Natural killer cell treated with Interleukin-12 subunit alpha and Interleukin-12 subunit beta and Interleukin-15 and Interleukin-18, amount 100 ng/mL, for 72 hours (primary cell): ENCODE measurements at regions not wholly inside any gene's neighbourhood (a gene's known extent, or its start where the extent isn't known, plus 50 kb on each side); places are given as distances from the start of the nearest gene placed in this dataset.

Experiments
- ATAC-seq, 2 donors: fragments of 150-1000 bp; cut with Tn5 transposase in 1 of 2; sonication (Bioruptor Pico), chemical (Tn5 transposase) in 1 of 2; 2 replicates each; pipeline ENCODE4 v1.10.0; 2021
- DNase-seq: peaks from one replicate; pipeline ENCODE4 v3.0.0; 2022; ENCODE audit warnings: low spot score
- H3K27ac Mint-ChIP-seq, 2 donors: 1 replicate in 1 of 2; 2 replicates in 1 of 2; pipeline ENCODE4 v1.8.0; 2022; ENCODE audit warnings: mixed read lengths in 2 of 2, mild to moderate bottlenecking in 1 of 2, moderate library complexity in 1 of 2
- H3K27me3 Mint-ChIP-seq, 2 donors: 1 replicate in 1 of 2; 2 replicates in 1 of 2; pipeline ENCODE4 v1.8.0; 2022; ENCODE audit warnings: mixed read lengths in 2 of 2
- H3K36me3 Mint-ChIP-seq: one replicate; pipeline ENCODE4 v1.8.0; 2022; ENCODE audit warnings: mixed read lengths
- H3K4me1 Mint-ChIP-seq, 2 donors: 1 replicate in 1 of 2; 2 replicates in 1 of 2; pipeline ENCODE4 v1.8.0; 2022; ENCODE audit warnings: low read depth in 2 of 2, mixed read lengths in 2 of 2, mild to moderate bottlenecking in 1 of 2
- H3K4me3 Mint-ChIP-seq: one replicate; pipeline ENCODE4 v1.8.0; 2022; ENCODE audit warnings: mixed read lengths
- H3K9me3 Mint-ChIP-seq: 2 replicates; pipeline ENCODE4 v1.8.0; 2022; ENCODE audit warnings: mixed read lengths

- no peaks in the 10 kb centered on the region for H3K4me1 Mint-ChIP-seq
- H3K9me3 Mint-ChIP-seq = no peaks in the 10 kb centered on the region
- no peak overlapping the region for H3K27ac Mint-ChIP-seq
- ATAC-seq (no peak), DNase-seq (no peak)
- H3K36me3 Mint-ChIP-seq = no peaks in the 10 kb centered on the region
- no peak overlapping the region for H3K4me3 Mint-ChIP-seq
- peaks cover 25 to 45% of the 10 kb centered on the region in 2 donors for H3K27me3 Mint-ChIP-seq
Observed at GRCh38 chr20:58028123-58028522, 200.3 kb downstream of the ANKRD60 start.

GRCh38 chr20:58026361-58026760, 202.1 kb downstream of the ANKRD60 start:
- peaks cover 22 to 40% of the 10 kb centered on the region in 2 donors for H3K27me3 Mint-ChIP-seq
- H3K36me3 Mint-ChIP-seq = no peaks in the 10 kb centered on the region
- no peaks in the 10 kb centered on the region for H3K4me1 Mint-ChIP-seq
- no peak overlapping the region for H3K27ac Mint-ChIP-seq
- no peak overlapping the region for H3K4me3 Mint-ChIP-seq
- DNase-seq = no peak
- H3K9me3 Mint-ChIP-seq = no peaks in the 10 kb centered on the region
- no peak for ATAC-seq

GRCh38 chr20:58025233-58025632, 203.2 kb downstream of the ANKRD60 start:
- no peaks in the 10 kb centered on the region for H3K4me1 Mint-ChIP-seq
- H3K27me3 Mint-ChIP-seq = peaks cover 22 to 39% of the 10 kb centered on the region in 2 donors
- no peaks in the 10 kb centered on the region for H3K9me3 Mint-ChIP-seq
- H3K36me3 Mint-ChIP-seq = no peaks in the 10 kb centered on the region
- no peak overlapping the region for H3K27ac Mint-ChIP-seq
- DNase-seq (no peak), ATAC-seq (no peak)
- H3K4me3 Mint-ChIP-seq = no peak overlapping the region

- no peak for DNase-seq
- no peak overlapping the region for H3K4me3 Mint-ChIP-seq
- no peaks in the 10 kb centered on the region for H3K4me1 Mint-ChIP-seq
- peak in 1 of 2 donors; percentile 28 for ATAC-seq
- no peaks in the 10 kb centered on the region for H3K9me3 Mint-ChIP-seq
- H3K27ac Mint-ChIP-seq = no peak overlapping the region
- H3K36me3 Mint-ChIP-seq = no peaks in the 10 kb centered on the region
- peaks cover 17 to 32% of the 10 kb centered on the region in 2 donors for H3K27me3 Mint-ChIP-seq
Observed at GRCh38 chr20:58024241-58024721, 204.2 kb downstream of the ANKRD60 start.

GRCh38 chr20:58023781-58024180, 204.7 kb downstream of the ANKRD60 start:
- peaks cover 17 to 30% of the 10 kb centered on the region in 2 donors for H3K27me3 Mint-ChIP-seq
- no peaks in the 10 kb centered on the region for H3K36me3 Mint-ChIP-seq
- no peak overlapping the region for H3K4me3 Mint-ChIP-seq
- no peaks in the 10 kb centered on the region for H3K9me3 Mint-ChIP-seq
- ATAC-seq (no peak), DNase-seq (no peak)
- H3K4me1 Mint-ChIP-seq = no peaks in the 10 kb centered on the region
- H3K27ac Mint-ChIP-seq = no peak overlapping the region

GRCh38 chr20:58023346-58023745, 205.1 kb downstream of the ANKRD60 start:
- H3K4me1 Mint-ChIP-seq = no peaks in the 10 kb centered on the region
- no peak for DNase-seq
- H3K36me3 Mint-ChIP-seq = no peaks in the 10 kb centered on the region
- no peak overlapping the region for H3K27ac Mint-ChIP-seq
- H3K9me3 Mint-ChIP-seq = no peaks in the 10 kb centered on the region
- H3K27me3 Mint-ChIP-seq = peaks cover 13 to 26% of the 10 kb centered on the region in 2 donors
- ATAC-seq = no peak
- no peak overlapping the region for H3K4me3 Mint-ChIP-seq

- peaks cover 13 to 20% of the 10 kb centered on the region in 2 donors for H3K27me3 Mint-ChIP-seq
- H3K4me3 Mint-ChIP-seq = no peak overlapping the region
- no peaks in the 10 kb centered on the region for H3K4me1 Mint-ChIP-seq
- H3K36me3 Mint-ChIP-seq = no peaks in the 10 kb centered on the region
- no peaks in the 10 kb centered on the region for H3K9me3 Mint-ChIP-seq
- no peak overlapping the region for H3K27ac Mint-ChIP-seq
- DNase-seq (no peak), ATAC-seq (no peak)
Observed at GRCh38 chr20:58022711-58023110, 205.7 kb downstream of the ANKRD60 start.

- peaks cover 9 to 13% of the 10 kb centered on the region in 2 donors for H3K27me3 Mint-ChIP-seq
- ATAC-seq (no peak), DNase-seq (no peak)
- H3K36me3 Mint-ChIP-seq = no peaks in the 10 kb centered on the region
- H3K9me3 Mint-ChIP-seq = no peaks in the 10 kb centered on the region
- H3K4me3 Mint-ChIP-seq = no peak overlapping the region
- no peak overlapping the region for H3K27ac Mint-ChIP-seq
- H3K4me1 Mint-ChIP-seq = no peaks in the 10 kb centered on the region
Observed at GRCh38 chr20:58021481-58021880, 207.0 kb downstream of the ANKRD60 start.

- Mint-ChIP-seq H3K4me1 (no peaks in the 10 kb centered on the region), H3K27me3 (peaks cover 9 to 14% of the 10 kb centered on the region in 2 donors), H3K4me3 (no peak overlapping the region), H3K27ac (no peak overlapping the region), H3K9me3 (no peaks in the 10 kb centered on the region), H3K36me3 (no peaks in the 10 kb centered on the region)
- ATAC-seq = no peak
- DNase-seq = no peak
Observed at GRCh38 chr20:58020656-58021454, 207.6 kb downstream of the ANKRD60 start.

GRCh38 chr20:58019850-58020625, 208.4 kb downstream of the ANKRD60 start:
- Mint-ChIP-seq H3K27me3 (peaks cover 12 to 17% of the 10 kb centered on the region in 2 donors), H3K4me3 (no peak overlapping the region), H3K9me3 (no peaks in the 10 kb centered on the region), H3K4me1 (no peaks in the 10 kb centered on the region), H3K27ac (no peak overlapping the region), H3K36me3 (no peaks in the 10 kb centered on the region)
- DNase-seq (no peak), ATAC-seq (no peak)

GRCh38 chr20:58019027-58019849, 209.2 kb downstream of the ANKRD60 start:
- Mint-ChIP-seq H3K4me3 (no peak overlapping the region), H3K4me1 (no peaks in the 10 kb centered on the region), H3K27me3 (peaks cover 10 to 13% of the 10 kb centered on the region in 2 donors), H3K9me3 (no peaks in the 10 kb centered on the region), H3K36me3 (no peaks in the 10 kb centered on the region), H3K27ac (no peak overlapping the region)
- ATAC-seq = no peak
- DNase-seq = no peak

- ATAC-seq (no peak), DNase-seq (no peak)
- Mint-ChIP-seq H3K27me3 (peaks cover 12 to 13% of the 10 kb centered on the region in 2 donors), H3K9me3 (no peaks in the 10 kb centered on the region), H3K4me1 (no peaks in the 10 kb centered on the region), H3K36me3 (no peaks in the 10 kb centered on the region), H3K27ac (no peak overlapping the region), H3K4me3 (no peak overlapping the region)
Observed at GRCh38 chr20:58018590-58018989, 209.9 kb downstream of the ANKRD60 start.

GRCh38 chr20:58017970-58018530, 210.4 kb downstream of the ANKRD60 start:
- no peaks in the 10 kb centered on the region for H3K36me3 Mint-ChIP-seq
- DNase-seq = no peak
- no peaks in the 10 kb centered on the region for H3K9me3 Mint-ChIP-seq
- H3K4me1 Mint-ChIP-seq = no peaks in the 10 kb centered on the region
- no peak overlapping the region for H3K27ac Mint-ChIP-seq
- no peak overlapping the region for H3K4me3 Mint-ChIP-seq
- ATAC-seq = no peak
- H3K27me3 Mint-ChIP-seq = peaks cover 12 to 13% of the 10 kb centered on the region in 2 donors
